ENCODE measurements at regions not wholly inside any gene's neighbourhood (a gene's known extent, or its start where the extent isn't known, plus 50 kb on each side); places are given as distances from the start of the nearest gene placed in this dataset.

GRCh38 chr21:19695796-19696195 lies 1292.2 kb upstream of the TMPRSS15 start:
- TF ChIP-seq, protein P1, sequence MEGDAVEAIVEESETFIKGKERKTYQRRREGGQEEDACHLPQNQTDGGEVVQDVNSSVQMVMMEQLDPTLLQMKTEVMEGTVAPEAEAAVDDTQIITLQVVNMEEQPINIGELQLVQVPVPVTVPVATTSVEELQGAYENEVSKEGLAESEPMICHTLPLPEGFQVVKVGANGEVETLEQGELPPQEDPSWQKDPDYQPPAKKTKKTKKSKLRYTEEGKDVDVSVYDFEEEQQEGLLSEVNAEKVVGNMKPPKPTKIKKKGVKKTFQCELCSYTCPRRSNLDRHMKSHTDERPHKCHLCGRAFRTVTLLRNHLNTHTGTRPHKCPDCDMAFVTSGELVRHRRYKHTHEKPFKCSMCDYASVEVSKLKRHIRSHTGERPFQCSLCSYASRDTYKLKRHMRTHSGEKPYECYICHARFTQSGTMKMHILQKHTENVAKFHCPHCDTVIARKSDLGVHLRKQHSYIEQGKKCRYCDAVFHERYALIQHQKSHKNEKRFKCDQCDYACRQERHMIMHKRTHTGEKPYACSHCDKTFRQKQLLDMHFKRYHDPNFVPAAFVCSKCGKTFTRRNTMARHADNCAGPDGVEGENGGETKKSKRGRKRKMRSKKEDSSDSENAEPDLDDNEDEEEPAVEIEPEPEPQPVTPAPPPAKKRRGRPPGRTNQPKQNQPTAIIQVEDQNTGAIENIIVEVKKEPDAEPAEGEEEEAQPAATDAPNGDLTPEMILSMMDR (IDR thresholded peaks at IDR 0.05) = no peak
- DNase-seq = no peak
- ATAC-seq = no peak
- H3K9me3 ChIP-seq = peaks cover 0 to 20% (median 0%) of the 10 kb centered on the region in 11 donors
- intact Hi-C loops (cut with DNase I) = no loop called here
- no peaks in the 10 kb centered on the region for H3K27me3 ChIP-seq
- no peaks in the 10 kb centered on the region for H3K4me1 ChIP-seq
- H3K27ac ChIP-seq = no peak overlapping the region
- WGBS, 2 donors = 21 to 37% methylated on average over 1 of the region's 1 CpG
- no peak overlapping the region for H3K4me3 ChIP-seq
- no peaks in the 10 kb centered on the region for H3K36me3 ChIP-seq

DNA sequence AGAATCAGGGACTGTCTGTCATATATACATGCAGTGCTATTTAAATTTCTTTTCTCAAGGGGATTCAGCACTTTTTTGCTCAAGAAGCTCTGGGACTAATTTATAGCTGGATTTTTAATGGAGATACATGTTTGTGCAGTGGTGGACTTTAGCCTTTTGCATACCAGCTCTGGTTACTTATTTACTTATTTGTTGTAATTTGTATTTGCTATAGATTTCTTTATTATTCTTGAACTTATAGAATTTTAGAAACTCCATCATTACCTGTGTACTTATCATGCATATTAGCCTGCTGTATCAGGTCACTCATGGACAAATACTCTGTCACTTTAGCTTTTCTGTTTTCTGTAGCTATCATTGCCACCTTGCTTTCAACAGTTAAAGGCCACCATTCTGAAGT lies 1296.9 kb upstream of the TMPRSS15 start:
- H3K4me3 ChIP-seq = no peak overlapping the region
- DNase-seq (no peak), ATAC-seq (no peak)
- H3K9me3 ChIP-seq = peaks cover 0 to 40% (median 0%) of the 10 kb centered on the region in 11 donors
- TF ChIP-seq, protein P1 (IDR thresholded peaks at IDR 0.05) = no peak
- no peak overlapping the region for H3K27ac ChIP-seq
- H3K36me3 ChIP-seq = no peaks in the 10 kb centered on the region
- intact Hi-C loops (cut with DNase I) = no loop called here
- H3K27me3 ChIP-seq = no peaks in the 10 kb centered on the region
- no peaks in the 10 kb centered on the region for H3K4me1 ChIP-seq

GRCh38 chr21:19702726-19703125 lies 1295.5 kb upstream of the NCAM2 start:
- Histone ChIP-seq H3K4me1 (no peaks in the 10 kb centered on the region), H3K27ac (no peak overlapping the region), H3K27me3 (no peaks in the 10 kb centered on the region), H3K9me3 (peaks cover 0 to 61% (median 0%) of the 10 kb centered on the region in 11 donors), H3K4me3 (no peak overlapping the region), H3K36me3 (no peaks in the 10 kb centered on the region)
- DNase-seq (no peak), ATAC-seq (no peak)
- TF ChIP-seq, protein P1 (IDR thresholded peaks at IDR 0.05) = no peak
- intact Hi-C loops (cut with DNase I) = no loop called here
- 25 to 30% methylated on average over 1 of the region's 1 CpG for WGBS, 2 donors

DNA sequence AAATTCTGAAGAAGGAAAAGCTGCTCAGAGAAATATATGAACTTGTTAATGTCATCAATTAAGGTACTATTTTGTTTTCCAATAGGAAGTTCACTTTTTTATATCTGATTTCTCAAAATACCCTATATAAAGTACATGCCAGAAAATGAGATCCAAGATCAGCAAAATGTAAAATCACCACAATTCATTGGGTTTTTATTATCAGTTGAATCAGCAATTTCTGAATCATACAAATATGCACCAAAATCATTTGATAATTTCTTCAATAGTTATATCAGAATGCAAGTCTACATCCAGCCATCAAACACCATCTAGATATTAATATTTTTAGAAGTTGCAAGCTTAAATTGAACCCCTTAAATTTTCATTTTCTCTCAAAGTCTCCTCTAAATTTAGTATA lies 1293.4 kb upstream of the NCAM2 start:
- intact Hi-C loops (cut with DNase I) = no loop called here
- no peaks in the 10 kb centered on the region for H3K36me3 ChIP-seq
- TF ChIP-seq, protein P1 (IDR thresholded peaks at IDR 0.05) = no peak
- H3K27ac ChIP-seq = no peak overlapping the region
- H3K27me3 ChIP-seq = no peaks in the 10 kb centered on the region
- H3K4me1 ChIP-seq = no peaks in the 10 kb centered on the region
- H3K9me3 ChIP-seq = peaks cover 0 to 48% (median 0%) of the 10 kb centered on the region in 11 donors
- no peak overlapping the region for H3K4me3 ChIP-seq
- DNase-seq (no peak), ATAC-seq (no peak)

- no peak for ATAC-seq
- TF ChIP-seq, protein P1 (IDR thresholded peaks at IDR 0.05) = no peak
These were observed 1285.8 kb upstream of the NCAM2 start for GRCh38 chr21:19712441-19712840.

More at GRCh38 chr21:19712441-19712840, 1285.8 kb upstream of the NCAM2 start:
- no peak for DNase-seq
- intact Hi-C loops (cut with DNase I) = no loop called here
- no peak overlapping the region for H3K27ac ChIP-seq
- H3K9me3 ChIP-seq = peaks cover 0 to 11% (median 0%) of the 10 kb centered on the region in 11 donors
- no peak overlapping the region for H3K4me3 ChIP-seq
- no peaks in the 10 kb centered on the region for H3K36me3 ChIP-seq
- no peaks in the 10 kb centered on the region for H3K4me1 ChIP-seq
- H3K27me3 ChIP-seq = no peaks in the 10 kb centered on the region
- 66 to 71% methylated on average over 3 of the region's 3 CpGs for WGBS, 2 donors
